GM13977 (cell line): ENCODE measurements at regions not wholly inside any gene's neighbourhood (a gene's known extent, or its start where the extent isn't known, plus 50 kb on each side); places are given as distances from the start of the nearest gene placed in this dataset.

ENCODE experiments used
- DNase-seq: peaks from one replicate; pipeline ENCODE4 v3.0.0; 2012; ENCODE audit warnings: low spot score
- CTCF ChIP-seq: IDR thresholded peaks from 2 replicates; pipeline ENCODE4 v1.5.1; 2012; ENCODE audit warnings: mild to moderate bottlenecking, control low read depth; ENCODE audit not compliant: insufficient read depth; ENCODE audit errors: extremely low read depth, missing control alignments
- in situ Hi-C: fragments of 300-500 bp; cut with MboI; formaldehyde crosslinking; loops from one replicate; pipeline ENCODE4 v1.12.0; 2022; ENCODE audit warnings: low sequenced_read_pairs, low pct_unique_long_range_greater_than_20kb, mixed read lengths, inconsistent platforms; ENCODE audit not compliant: unreplicated experiment

DNA sequence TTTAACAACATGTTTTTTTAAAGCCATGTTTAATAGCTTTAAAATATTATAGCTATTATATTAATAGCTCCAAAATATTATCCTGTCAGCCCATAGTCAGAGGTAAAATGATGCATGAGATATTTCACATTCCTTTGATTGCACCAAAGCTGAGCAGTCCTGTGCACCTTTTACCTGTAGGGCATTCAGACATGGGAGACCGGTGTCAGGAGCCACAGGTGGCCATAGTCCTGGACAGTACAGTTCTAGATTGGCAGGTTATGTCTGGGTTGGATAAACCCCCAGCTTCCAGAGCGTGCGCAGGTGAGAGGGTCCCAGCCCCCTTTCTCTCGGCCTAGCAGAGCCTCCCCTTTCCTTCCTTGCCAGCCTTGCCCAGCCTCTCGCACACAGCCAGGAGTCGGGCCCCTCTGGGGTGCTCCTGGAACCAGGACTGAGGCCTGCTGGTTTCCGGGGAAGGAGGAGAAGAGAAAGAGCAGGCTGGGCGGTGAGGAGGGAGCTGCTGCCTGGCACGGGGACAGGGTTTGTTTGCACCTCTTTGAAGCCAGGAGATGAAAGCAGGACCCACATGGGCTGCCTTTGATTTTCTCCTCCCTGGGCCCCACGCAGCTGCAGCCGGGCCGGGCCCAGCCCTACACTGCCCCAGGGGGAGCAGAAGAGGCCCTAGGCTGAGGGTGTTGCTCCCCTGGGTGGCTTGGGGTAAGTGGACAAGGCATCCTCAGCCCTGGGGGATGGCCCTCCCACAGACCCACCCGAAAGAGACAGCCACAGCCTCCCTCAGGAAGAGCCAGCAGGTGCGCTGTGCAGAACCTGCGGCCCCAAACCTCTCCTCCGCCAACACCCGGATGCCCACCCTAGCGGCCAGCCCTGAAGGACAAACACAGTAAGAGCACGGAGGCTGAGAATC, 75.2 kb upstream of the TARDBP start:
- in situ Hi-C loops, result loop anchor here (25.0 kb wide), 1 partner anchor 425 kb away; no protein-coding TSS in a partner anchor
- no peak for TF ChIP-seq CTCF

DNA sequence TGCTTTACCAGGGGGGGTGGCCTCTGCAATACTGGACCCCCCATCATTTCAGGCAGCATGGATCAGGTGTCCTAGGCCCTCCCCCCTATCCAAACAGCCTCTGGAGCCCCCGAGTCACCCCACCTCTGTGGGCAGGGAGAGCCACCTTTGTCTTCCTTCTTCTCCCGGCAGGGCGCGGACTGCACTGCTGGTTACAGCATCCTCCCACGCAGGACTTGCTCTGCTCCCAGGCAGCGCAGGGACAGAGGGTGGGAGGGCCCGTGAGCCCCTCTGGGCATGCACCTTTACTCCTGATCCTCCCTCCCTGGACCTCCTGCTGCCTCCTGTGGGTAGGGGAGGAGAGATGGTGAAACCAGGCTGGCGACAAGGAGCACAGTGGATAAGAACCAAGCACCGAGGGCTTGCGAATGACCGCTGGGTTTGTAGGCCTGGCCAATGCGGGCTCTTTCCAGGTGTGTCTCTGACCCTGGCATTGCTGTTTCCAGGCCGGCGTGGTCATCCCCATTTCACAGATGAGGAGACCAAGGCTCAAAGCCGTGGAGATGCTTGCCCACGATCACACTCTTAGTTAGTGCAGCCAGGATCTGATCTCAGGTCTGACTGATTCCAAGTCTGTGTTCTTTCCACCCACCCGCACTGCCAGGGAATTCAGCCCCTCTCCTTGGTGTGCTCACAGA, 73.6 kb upstream of the TARDBP start:
- TF ChIP-seq CTCF, result no peak
- in situ Hi-C loops, result loop anchor here (25.0 kb wide), 1 partner anchor 427 kb away; no protein-coding TSS in a partner anchor
- DNase-seq, result no peak

More for the DNA sequence above, 75.2 kb upstream of the TARDBP start:
- no peak for DNase-seq

DNA sequence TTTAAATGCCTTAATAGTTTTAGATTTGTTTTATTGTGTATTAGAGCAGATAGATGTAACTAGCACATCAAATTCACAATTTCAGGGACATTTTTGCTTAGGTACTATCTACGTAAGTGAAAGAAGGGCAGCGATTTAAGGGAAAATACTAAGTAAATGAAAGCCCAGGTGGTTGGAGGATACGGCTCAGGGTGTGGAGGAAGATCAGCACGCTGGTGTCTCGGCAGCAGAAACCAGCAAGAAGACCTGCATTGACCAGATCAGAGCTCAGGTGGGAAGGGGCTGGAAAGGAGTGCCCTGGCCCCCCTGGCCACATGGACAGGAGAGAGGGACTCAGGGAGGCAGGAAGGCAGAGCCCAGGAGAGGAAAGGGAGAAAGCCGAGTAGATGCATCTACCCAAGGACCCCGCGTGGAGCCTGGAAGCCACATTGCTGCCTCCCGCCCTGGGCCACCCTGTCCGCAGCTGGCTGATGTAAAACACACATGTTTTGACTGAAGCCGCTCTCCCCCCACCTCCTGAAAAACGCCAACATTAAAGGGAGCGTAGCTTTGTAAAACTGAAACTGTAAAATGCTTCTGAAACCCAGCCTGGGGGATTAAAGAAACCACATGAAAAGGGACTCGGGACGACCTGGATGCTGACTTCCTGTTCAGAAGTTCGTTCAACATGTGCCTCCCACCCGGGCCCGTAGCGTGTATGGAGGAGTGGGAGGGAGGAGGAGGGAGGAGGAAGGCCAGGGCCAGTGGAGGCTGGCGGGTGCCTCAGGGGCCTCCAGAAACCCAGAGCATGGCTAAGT, 72.6 kb upstream of the TARDBP start:
- TF ChIP-seq CTCF, result no peak
- in situ Hi-C loops, result loop anchor here (25.0 kb wide), 1 partner anchor 428 kb away; no protein-coding TSS in a partner anchor
- DNase-seq, result peak; percentile 87

GRCh38 chr1:10940451-10940804, 72.0 kb upstream of the TARDBP start:
- DNase-seq, result no peak
- TF ChIP-seq CTCF, result no peak
- in situ Hi-C loops, result loop anchor here (25.0 kb wide), 1 partner anchor 428 kb away; no protein-coding TSS in a partner anchor

GRCh38 chr1:10940838-10941237, 71.6 kb upstream of the TARDBP start:
- no peak for DNase-seq
- TF ChIP-seq CTCF, result no peak
- in situ Hi-C loops, result loop anchor here (25.0 kb wide), 1 partner anchor 429 kb away; no protein-coding TSS in a partner anchor
